Fibroblast of lung (primary cell): ENCODE measurements at regions not wholly inside any gene's neighbourhood (a gene's known extent, or its start where the extent isn't known, plus 50 kb on each side); places are given as distances from the start of the nearest gene placed in this dataset.

Experiments used
- DNase-seq, 2 donors: peaks; one replicate each; pipeline versions ENCODE4 v3.0.0 to v3.0.0-alpha.2; 2010; ENCODE audit warnings: low read depth in 2 of 2
- H2AFZ ChIP-seq: 2 replicates; pipeline ENCODE4 v1.5.1; 2012; ENCODE audit warnings: low read length, control low read depth, inconsistent platforms
- H3K27ac ChIP-seq: 2 replicates; pipeline ENCODE4 v1.5.1; 2011; ENCODE audit warnings: low read length, control low read depth; ENCODE audit not compliant: insufficient read depth
- H3K27me3 ChIP-seq: 2 replicates; pipeline ENCODE4 v1.5.1; 2011; ENCODE audit warnings: mild to moderate bottlenecking, low read length; ENCODE audit not compliant: control insufficient read depth, insufficient read depth
- H3K36me3 ChIP-seq: 2 replicates; pipeline ENCODE4 v1.5.1; 2011; ENCODE audit warnings: low read length; ENCODE audit not compliant: control insufficient read depth, insufficient read depth
- H3K4me1 ChIP-seq: 2 replicates; pipeline ENCODE4 v1.5.1; 2011; ENCODE audit warnings: low read length; ENCODE audit not compliant: control insufficient read depth, insufficient read depth; ENCODE audit errors: extremely low read depth
- H3K4me2 ChIP-seq: 2 replicates; pipeline ENCODE4 v1.5.1; 2011; ENCODE audit warnings: low read length, control low read depth; ENCODE audit not compliant: insufficient read depth; ENCODE audit errors: extremely low read depth
- H3K4me3 ChIP-seq, 4 experiments: fragments of 200-600 bp in 1 of 4; sonication (generic) in 1 of 4; replicated peaks in 1 of 4; 2 replicates each; pipeline ENCODE4 v1.5.1; 2011 to 2016; ENCODE audit warnings: low read length in 4 of 4, low read depth in 3 of 4, mild to moderate bottlenecking in 3 of 4, control low read depth in 2 of 4, inconsistent platforms in 1 of 4, mixed read lengths in 1 of 4; ENCODE audit not compliant: insufficient read depth in 1 of 4; ENCODE audit errors: control extremely low read depth in 1 of 4
- H3K79me2 ChIP-seq: 2 replicates; pipeline ENCODE4 v1.5.1; 2012; ENCODE audit warnings: mild to moderate bottlenecking, low read length, inconsistent platforms; ENCODE audit not compliant: control insufficient read depth, insufficient read depth
- H3K9ac ChIP-seq: 2 replicates; pipeline ENCODE4 v1.5.1; 2011; ENCODE audit warnings: mild to moderate bottlenecking, low read length, control low read depth; ENCODE audit not compliant: insufficient read depth
- H3K9me3 ChIP-seq: 2 replicates; pipeline ENCODE4 v1.5.1; 2012; ENCODE audit warnings: low read depth, low read length; ENCODE audit not compliant: control insufficient read depth, insufficient read depth
- H4K20me1 ChIP-seq: 2 replicates; pipeline ENCODE4 v1.5.1; 2011; ENCODE audit warnings: low read length; ENCODE audit not compliant: control insufficient read depth, insufficient read depth; ENCODE audit errors: extremely low read depth
- CTCF ChIP-seq, 2 donors: IDR thresholded peaks in 1 of 2; conservative IDR thresholded peaks in 1 of 2; 1 replicate in 1 of 2; 2 replicates in 1 of 2; pipeline ENCODE4 v1.5.1; 2011 to 2012; ENCODE audit warnings: low read length in 2 of 2, control low read depth in 1 of 2, inconsistent platforms in 1 of 2, low read depth in 1 of 2, mild to moderate bottlenecking in 1 of 2
- EZH2 ChIP-seq: IDR thresholded peaks from 2 replicates; pipeline ENCODE4 v1.5.1; 2012; ENCODE audit warnings: low read length, control low read depth, mild to moderate bottlenecking; ENCODE audit errors: missing control alignments

DNA sequence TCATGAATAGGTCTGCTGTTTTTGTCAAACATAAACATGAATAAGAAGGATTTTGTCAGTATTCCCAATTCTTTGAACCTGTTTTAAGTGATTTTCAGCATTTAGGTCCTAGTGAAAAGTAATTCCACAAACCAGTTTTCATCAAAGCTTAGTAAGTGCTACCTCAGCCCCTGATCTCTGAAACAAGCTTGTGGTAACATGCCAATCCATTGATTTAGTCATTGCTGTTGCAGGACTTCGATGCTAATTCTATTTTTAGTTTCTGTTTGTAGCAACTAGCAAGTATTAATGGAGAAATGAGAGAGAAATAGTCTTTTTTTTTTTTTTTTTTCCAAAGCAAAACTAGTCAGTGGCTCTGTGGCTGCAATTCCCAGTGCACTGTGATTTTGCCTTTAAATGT, 91.4 kb downstream of the JRKL start:
- H3K9me3 ChIP-seq: no peaks in the 10 kb centered on the region
- H3K27ac ChIP-seq: no peak overlapping the region
- H3K36me3 ChIP-seq: no peaks in the 10 kb centered on the region
- H4K20me1 ChIP-seq: no peaks in the 10 kb centered on the region
- no peak overlapping the region for H3K4me2 ChIP-seq
- no peaks in the 10 kb centered on the region for H3K4me1 ChIP-seq
- no peaks in the 10 kb centered on the region for H3K27me3 ChIP-seq
- no peak overlapping the region for H3K4me3 ChIP-seq
- H3K9ac ChIP-seq: no peak overlapping the region
- no peak overlapping the region for H2AFZ ChIP-seq
- DNase-seq: peak in 1 of 2 donors; percentile 11
- no peak for TF ChIP-seq EZH2
- TF ChIP-seq CTCF (conservative IDR thresholded peaks at IDR 0.05 in 1 of 2, IDR thresholded peaks at IDR 0.05 in 1 of 2; ENCODE audit: low read depth in 1 of 2, low read length in 2 of 2): no peak
- H3K79me2 ChIP-seq: no peaks in the 10 kb centered on the region

- H3K27ac ChIP-seq: no peak overlapping the region
- no peak overlapping the region for H3K4me2 ChIP-seq
- TF ChIP-seq CTCF (conservative IDR thresholded peaks at IDR 0.05 in 1 of 2, IDR thresholded peaks at IDR 0.05 in 1 of 2; ENCODE audit: low read depth in 1 of 2, low read length in 2 of 2): no peak
- TF ChIP-seq EZH2: no peak
- no peak overlapping the region for H3K4me3 ChIP-seq
- H3K4me1 ChIP-seq: no peaks in the 10 kb centered on the region
- H4K20me1 ChIP-seq: no peaks in the 10 kb centered on the region
- no peaks in the 10 kb centered on the region for H3K27me3 ChIP-seq
- H3K9ac ChIP-seq: no peak overlapping the region
- H3K79me2 ChIP-seq: no peaks in the 10 kb centered on the region
- no peaks in the 10 kb centered on the region for H3K9me3 ChIP-seq
- no peak overlapping the region for H2AFZ ChIP-seq
- peak in 1 of 2 donors; percentile 58 for DNase-seq
- H3K36me3 ChIP-seq: no peaks in the 10 kb centered on the region
Measured at GRCh38 chr11:96481771-96482170, 92.0 kb downstream of the JRKL start.

GRCh38 chr11:96482193-96482592, 92.4 kb downstream of the JRKL start:
- Histone ChIP-seq H4K20me1 (no peaks in the 10 kb centered on the region), H3K4me2 (no peak overlapping the region), H3K4me1 (no peaks in the 10 kb centered on the region), H2AFZ (no peak overlapping the region), H3K36me3 (no peaks in the 10 kb centered on the region), H3K9me3 (no peaks in the 10 kb centered on the region), H3K9ac (no peak overlapping the region), H3K79me2 (no peaks in the 10 kb centered on the region), H3K27ac (no peak overlapping the region), H3K4me3 (no peak overlapping the region), H3K27me3 (no peaks in the 10 kb centered on the region)
- DNase-seq: no peak
- no peak for TF ChIP-seq EZH2
- no peak for TF ChIP-seq CTCF (conservative IDR thresholded peaks at IDR 0.05 in 1 of 2, IDR thresholded peaks at IDR 0.05 in 1 of 2; ENCODE audit: low read depth in 1 of 2, low read length in 2 of 2)
